H1 (cell line): ENCODE measurements at regions not wholly inside any gene's neighbourhood (a gene's known extent, or its start where the extent isn't known, plus 50 kb on each side); places are given as distances from the start of the nearest gene placed in this dataset.

Source experiments
- BCL11A ChIP-seq, 2 experiments: IDR thresholded peaks; one replicate each; pipeline ENCODE4 v1.6.1; 2011; ENCODE audit warnings: low read depth in 2 of 2, low read length in 2 of 2, mild to moderate bottlenecking in 2 of 2
- JUN ChIP-seq: IDR thresholded peaks from 2 replicates; pipeline ENCODE4 v1.6.1; 2011; ENCODE audit warnings: low read depth, mild to moderate bottlenecking, improper control_type of control experiment, low read length
- POU5F1 ChIP-seq: IDR thresholded peaks from 2 replicates; pipeline ENCODE4 v1.6.1; 2011; ENCODE audit warnings: low read depth, mild to moderate bottlenecking, low read length, moderate library complexity
- SUZ12 ChIP-seq: fragments of 200-600 bp; sonication (generic); IDR thresholded peaks from 2 replicates; pipeline ENCODE4 v1.6.1; 2012; ENCODE audit warnings: mild to moderate bottlenecking, inconsistent platforms, low read length, moderate library complexity, mixed read lengths
- TF ChIP-seq, protein P1 (sequence below): IDR thresholded peaks from 2 replicates; pipeline ENCODE4 v1.6.1; 2011; ENCODE audit warnings: low read depth, mild to moderate bottlenecking, low read length; ENCODE audit not compliant: insufficient read depth

- TF ChIP-seq, protein P1, sequence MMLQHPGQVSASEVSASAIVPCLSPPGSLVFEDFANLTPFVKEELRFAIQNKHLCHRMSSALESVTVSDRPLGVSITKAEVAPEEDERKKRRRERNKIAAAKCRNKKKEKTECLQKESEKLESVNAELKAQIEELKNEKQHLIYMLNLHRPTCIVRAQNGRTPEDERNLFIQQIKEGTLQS: no peak
- TF ChIP-seq JUN (no peak), POU5F1 (no peak), SUZ12 (no peak), BCL11A (IDR thresholded peaks at IDR 0.05; ENCODE audit: low read depth in 2 of 2, low read length in 2 of 2) (no peak)
Observed at GRCh38 chr2:145028101-145028920, 508.4 kb upstream of the ZEB2 start (continued).
